T-helper 1 cell treated with Interleukin-12 subunit alpha and Interleukin-12 subunit beta and Interleukin-4 antibody, amounts not matched to agents 30 μg/mL and 1 μg/mL, for 36 hours (primary cell): ENCODE measurements at regions not wholly inside any gene's neighbourhood (a gene's known extent, or its start where the extent isn't known, plus 50 kb on each side); places are given as distances from the start of the nearest gene placed in this dataset.

Experiments
- H3K27ac Mint-ChIP-seq: one replicate; pipeline ENCODE4 v1.8.0; 2021; ENCODE audit warnings: mild to moderate bottlenecking, mixed read lengths
- H3K27me3 Mint-ChIP-seq: one replicate; pipeline ENCODE4 v1.8.0; 2021; ENCODE audit warnings: low read depth, mixed read lengths
- H3K36me3 Mint-ChIP-seq: one replicate; pipeline ENCODE4 v1.8.0; 2021; ENCODE audit warnings: low read depth, mixed read lengths
- H3K4me1 Mint-ChIP-seq: one replicate; pipeline ENCODE4 v1.8.0; 2021; ENCODE audit warnings: low read depth, mixed read lengths
- H3K4me3 Mint-ChIP-seq: one replicate; pipeline ENCODE4 v1.8.0; 2021; ENCODE audit warnings: mild to moderate bottlenecking, moderate library complexity, mixed read lengths
- H3K9me3 Mint-ChIP-seq: one replicate; pipeline ENCODE4 v1.8.0; 2021; ENCODE audit warnings: mixed read lengths

- Mint-ChIP-seq H3K4me3 (no peak overlapping the region), H3K27me3 (peaks cover 9% of the 10 kb centered on the region), H3K4me1 (no peaks in the 10 kb centered on the region)
These were observed 63.1 kb upstream of the FOXF1 start for GRCh38 chr16:86447228-86447627.

GRCh38 chr16:86448306-86448890, 61.9 kb upstream of the FOXF1 start:
- no peaks in the 10 kb centered on the region for H3K36me3 Mint-ChIP-seq
- H3K27ac Mint-ChIP-seq: no peak overlapping the region
- H3K9me3 Mint-ChIP-seq: no peaks in the 10 kb centered on the region
- no peaks in the 10 kb centered on the region for H3K4me1 Mint-ChIP-seq
- peaks cover 8% of the 10 kb centered on the region for H3K27me3 Mint-ChIP-seq
- H3K4me3 Mint-ChIP-seq: no peak overlapping the region

More at GRCh38 chr16:86447228-86447627, 63.1 kb upstream of the FOXF1 start:
- Mint-ChIP-seq H3K36me3 (no peaks in the 10 kb centered on the region), H3K27ac (no peak overlapping the region), H3K9me3 (no peaks in the 10 kb centered on the region)

DNA sequence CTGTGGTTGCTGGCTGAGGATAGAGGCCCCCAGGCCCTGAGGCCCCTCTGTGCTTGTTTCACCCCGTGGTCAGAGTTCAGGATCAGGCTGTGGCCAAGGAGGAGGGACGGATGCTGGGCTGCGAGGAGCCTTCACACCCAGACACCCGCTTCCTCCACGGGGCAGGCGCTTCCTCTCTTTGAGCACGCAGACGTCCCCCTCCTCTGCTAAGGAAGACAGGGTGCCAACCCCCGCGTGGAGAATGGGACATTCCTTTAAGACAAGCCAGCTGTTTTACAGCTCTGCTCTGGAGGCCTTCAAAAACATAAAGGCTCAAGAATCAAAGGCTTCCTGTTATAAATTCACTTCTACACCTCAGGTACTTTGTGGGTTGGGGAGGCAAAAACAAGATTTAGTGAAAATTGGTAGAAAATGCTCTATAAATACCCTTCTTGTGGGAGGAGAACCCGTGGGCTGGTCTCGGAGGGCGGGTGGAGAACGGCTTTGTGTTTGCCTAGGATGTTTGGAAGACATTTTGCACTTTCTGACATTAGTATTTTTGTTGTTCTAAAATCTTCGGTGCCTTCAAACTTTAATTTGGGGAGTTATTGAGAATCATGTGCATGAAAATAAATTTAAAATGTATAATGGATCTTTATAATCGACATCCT, 60.8 kb upstream of the FOXF1 start:
- Mint-ChIP-seq H3K36me3 (no peaks in the 10 kb centered on the region), H3K4me1 (no peaks in the 10 kb centered on the region), H3K9me3 (no peaks in the 10 kb centered on the region), H3K27ac (no peak overlapping the region), H3K27me3 (no peaks in the 10 kb centered on the region), H3K4me3 (no peak overlapping the region)

DNA sequence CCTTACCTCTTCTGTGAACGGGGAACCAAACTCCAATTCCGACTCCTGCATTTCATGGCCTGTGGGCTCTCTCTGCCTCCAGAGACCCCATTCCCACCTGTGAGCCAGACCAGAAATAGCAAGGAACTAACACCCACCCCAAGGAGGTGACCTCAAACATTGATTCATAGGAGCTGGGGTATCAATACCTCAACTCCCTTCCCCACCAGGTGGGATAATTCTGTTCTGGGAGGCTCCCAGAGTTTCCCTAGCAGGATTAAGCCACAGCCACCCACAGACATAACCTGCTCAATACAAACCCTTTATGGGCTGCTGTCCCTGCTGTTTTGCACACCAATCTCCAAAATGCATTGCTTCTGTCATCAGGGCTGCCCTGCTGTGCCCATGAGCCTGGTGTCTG, 59.6 kb upstream of the FOXF1 start:
- Mint-ChIP-seq H3K4me1 (no peaks in the 10 kb centered on the region), H3K27me3 (no peaks in the 10 kb centered on the region), H3K4me3 (no peak overlapping the region), H3K36me3 (no peaks in the 10 kb centered on the region), H3K27ac (no peak overlapping the region), H3K9me3 (no peaks in the 10 kb centered on the region)

- Mint-ChIP-seq H3K36me3 (no peaks in the 10 kb centered on the region), H3K4me3 (no peak overlapping the region), H3K27me3 (no peaks in the 10 kb centered on the region), H3K4me1 (no peaks in the 10 kb centered on the region), H3K27ac (no peak overlapping the region), H3K9me3 (no peaks in the 10 kb centered on the region)
These were observed 57.9 kb upstream of the FOXF1 start for GRCh38 chr16:86452451-86452850.

- no peaks in the 10 kb centered on the region for H3K36me3 Mint-ChIP-seq
- H3K4me3 Mint-ChIP-seq: no peak overlapping the region
- no peaks in the 10 kb centered on the region for H3K4me1 Mint-ChIP-seq
- H3K27me3 Mint-ChIP-seq: no peaks in the 10 kb centered on the region
- H3K27ac Mint-ChIP-seq: no peak overlapping the region
- H3K9me3 Mint-ChIP-seq: peaks cover 2% of the 10 kb centered on the region
These were observed 55.2 kb upstream of the FOXF1 start for GRCh38 chr16:86455116-86455515.

GRCh38 chr16:86455640-86456039, 54.7 kb upstream of the FOXF1 start:
- Mint-ChIP-seq H3K27ac (no peak overlapping the region), H3K27me3 (no peaks in the 10 kb centered on the region), H3K36me3 (no peaks in the 10 kb centered on the region), H3K4me1 (no peaks in the 10 kb centered on the region), H3K4me3 (no peak overlapping the region), H3K9me3 (peaks cover 7% of the 10 kb centered on the region)

GRCh38 chr16:86457501-86458148, 52.7 kb upstream of the FOXF1 start:
- Mint-ChIP-seq H3K36me3 (no peaks in the 10 kb centered on the region), H3K4me1 (no peaks in the 10 kb centered on the region), H3K4me3 (no peak overlapping the region), H3K27ac (no peak overlapping the region), H3K27me3 (no peaks in the 10 kb centered on the region), H3K9me3 (peaks cover 19% of the 10 kb centered on the region)

- H3K9me3 Mint-ChIP-seq: peaks cover 19% of the 10 kb centered on the region
- no peaks in the 10 kb centered on the region for H3K4me1 Mint-ChIP-seq
- H3K36me3 Mint-ChIP-seq: no peaks in the 10 kb centered on the region
- no peaks in the 10 kb centered on the region for H3K27me3 Mint-ChIP-seq
- H3K4me3 Mint-ChIP-seq: no peak overlapping the region
- no peak overlapping the region for H3K27ac Mint-ChIP-seq
These were observed 52.1 kb upstream of the FOXF1 start for GRCh38 chr16:86458149-86458777.

- no peak overlapping the region for H3K27ac Mint-ChIP-seq
- no peaks in the 10 kb centered on the region for H3K27me3 Mint-ChIP-seq
- no peaks in the 10 kb centered on the region for H3K4me1 Mint-ChIP-seq
- peaks cover 25% of the 10 kb centered on the region for H3K9me3 Mint-ChIP-seq
- no peaks in the 10 kb centered on the region for H3K36me3 Mint-ChIP-seq
- no peak overlapping the region for H3K4me3 Mint-ChIP-seq
These were observed 51.1 kb upstream of the FOXF1 start for GRCh38 chr16:86459266-86459665.
